Progenitor cell of endocrine pancreas (in vitro differentiated cells): ENCODE measurements at regions not wholly inside any gene's neighbourhood (a gene's known extent, or its start where the extent isn't known, plus 50 kb on each side); places are given as distances from the start of the nearest gene placed in this dataset.

Source experiments
- DNase-seq: peaks from one replicate; pipeline ENCODE4 v3.0.0; 2021; ENCODE audit warnings: low spot score; ENCODE audit not compliant: unreplicated experiment
- H3K27ac Mint-ChIP-seq: 2 replicates; pipeline ENCODE4 v1.8.0; 2021; ENCODE audit warnings: mild to moderate bottlenecking, moderate library complexity, mixed read lengths
- H3K27me3 Mint-ChIP-seq: 2 replicates; pipeline ENCODE4 v1.8.0; 2021; ENCODE audit warnings: mixed read lengths
- H3K36me3 Mint-ChIP-seq: 2 replicates; pipeline ENCODE4 v1.8.0; 2022; ENCODE audit warnings: mixed read lengths; ENCODE audit not compliant: insufficient read depth
- H3K4me1 Mint-ChIP-seq: 2 replicates; pipeline ENCODE4 v1.8.0; 2021; ENCODE audit warnings: low read depth, mixed read lengths
- H3K4me3 Mint-ChIP-seq: 2 replicates; pipeline ENCODE4 v1.8.0; 2021; ENCODE audit warnings: low read depth, mild to moderate bottlenecking, moderate library complexity, mixed read lengths
- H3K9me3 Mint-ChIP-seq: 2 replicates; pipeline ENCODE4 v1.8.0; 2021; ENCODE audit warnings: low read depth, mixed read lengths
- CTCF ChIP-seq: fragments of 200-600 bp; sonication (generic); IDR thresholded peaks from one replicate; pipeline ENCODE4 v1.5.0; 2021; ENCODE audit warnings: antibody characterized with exemption, mild to moderate bottlenecking; ENCODE audit not compliant: unreplicated experiment

DNA sequence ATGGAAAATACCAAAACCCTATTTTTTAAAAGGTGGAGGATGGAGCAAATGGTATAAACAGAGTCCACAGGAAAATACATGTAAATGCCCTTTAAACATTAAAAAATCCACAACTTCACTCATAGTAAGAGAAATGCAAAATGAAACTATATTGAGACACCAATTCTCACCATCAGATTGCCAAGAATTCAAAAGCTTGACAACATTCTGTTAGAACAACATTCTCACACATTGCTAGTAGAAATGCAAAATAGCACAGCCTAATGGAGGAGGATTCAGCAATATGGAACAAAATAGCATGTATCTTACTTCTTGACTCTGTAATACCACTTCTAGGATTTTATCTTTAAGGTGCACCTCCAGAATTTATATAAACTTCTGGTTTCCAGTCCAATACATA is 351.8 kb downstream of the NXPE2 start:
- H3K27me3 Mint-ChIP-seq = no peaks in the 10 kb centered on the region
- TF ChIP-seq CTCF = no peak
- H3K27ac Mint-ChIP-seq = no peak overlapping the region
- H3K9me3 Mint-ChIP-seq = peaks cover 13% of the 10 kb centered on the region
- H3K36me3 Mint-ChIP-seq = no peaks in the 10 kb centered on the region
- DNase-seq = no peak
- H3K4me3 Mint-ChIP-seq = no peak overlapping the region
- H3K4me1 Mint-ChIP-seq = no peaks in the 10 kb centered on the region

- peaks cover 16% of the 10 kb centered on the region for H3K9me3 Mint-ChIP-seq
- H3K36me3 Mint-ChIP-seq = no peaks in the 10 kb centered on the region
- H3K4me3 Mint-ChIP-seq = no peak overlapping the region
- no peaks in the 10 kb centered on the region for H3K4me1 Mint-ChIP-seq
- TF ChIP-seq CTCF = no peak
- no peak overlapping the region for H3K27ac Mint-ChIP-seq
- DNase-seq = no peak
- H3K27me3 Mint-ChIP-seq = no peaks in the 10 kb centered on the region
Measured at GRCh38 chr11:115036406-115037180, 358.3 kb downstream of the NXPE2 start.

GRCh38 chr11:115042002-115042401 is 363.7 kb downstream of the NXPE2 start:
- peaks cover 14% of the 10 kb centered on the region for H3K9me3 Mint-ChIP-seq
- no peak overlapping the region for H3K27ac Mint-ChIP-seq
- H3K36me3 Mint-ChIP-seq = no peaks in the 10 kb centered on the region
- no peak overlapping the region for H3K4me3 Mint-ChIP-seq
- peaks cover 5% of the 10 kb centered on the region for H3K27me3 Mint-ChIP-seq
- H3K4me1 Mint-ChIP-seq = no peaks in the 10 kb centered on the region
- no peak for DNase-seq
- no peak for TF ChIP-seq CTCF

DNA sequence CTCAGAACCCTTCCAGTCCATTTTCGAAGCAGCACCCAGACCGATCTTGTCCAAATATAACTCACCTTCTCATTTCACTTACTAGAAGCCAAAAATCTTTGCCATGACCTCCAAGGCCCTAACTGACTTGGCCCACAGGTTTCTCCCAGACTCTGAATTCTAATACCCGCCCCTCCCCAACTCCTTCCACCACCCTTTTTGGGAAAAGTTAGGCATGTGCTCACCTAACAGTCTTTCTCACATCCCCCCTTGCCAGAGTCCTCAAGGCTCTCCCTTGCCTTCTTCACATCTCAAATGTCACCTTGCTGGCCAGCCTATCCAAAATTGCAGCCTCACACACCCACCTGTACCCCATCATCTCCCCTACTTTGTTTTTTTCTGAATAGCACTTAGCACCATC is 369.3 kb downstream of the NXPE2 start:
- DNase-seq = no peak
- TF ChIP-seq CTCF = no peak
- Mint-ChIP-seq H3K4me1 (no peaks in the 10 kb centered on the region), H3K9me3 (no peaks in the 10 kb centered on the region), H3K27me3 (peaks cover 27% of the 10 kb centered on the region), H3K4me3 (no peak overlapping the region), H3K36me3 (no peaks in the 10 kb centered on the region), H3K27ac (no peak overlapping the region)

- H3K27ac Mint-ChIP-seq = no peak overlapping the region
- H3K4me3 Mint-ChIP-seq = no peak overlapping the region
- H3K4me1 Mint-ChIP-seq = peaks cover 12% of the 10 kb centered on the region
- H3K27me3 Mint-ChIP-seq = peaks cover 26% of the 10 kb centered on the region
- no peak for DNase-seq
- H3K9me3 Mint-ChIP-seq = no peaks in the 10 kb centered on the region
- no peak for TF ChIP-seq CTCF
- H3K36me3 Mint-ChIP-seq = no peaks in the 10 kb centered on the region
Measured at GRCh38 chr11:115049796-115050195, 371.5 kb downstream of the NXPE2 start.
